T-helper 9 cell (primary cell): ENCODE measurements at regions not wholly inside any gene's neighbourhood (a gene's known extent, or its start where the extent isn't known, plus 50 kb on each side); places are given as distances from the start of the nearest gene placed in this dataset.
"Not testable (repeated sequence)": the region's sequence is repeated elsewhere in the genome, so short reads cannot be mapped to it uniquely, and the experiment has no call there.

Experiments used
- DNase-seq: peaks from one replicate; pipeline ENCODE4 v3.0.0-alpha.2; 2020

GRCh38 chr17:20633268-20634059 is 53.9 kb downstream of the CDRT15L2 start:
- not testable (repeated sequence) for DNase-seq

GRCh38 chr17:20640147-20640546 is 60.6 kb downstream of the CDRT15L2 start:
- DNase-seq: not testable (repeated sequence)

GRCh38 chr17:20646661-20647272 is 67.2 kb downstream of the CDRT15L2 start:
- not testable (repeated sequence) for DNase-seq

- not testable (repeated sequence) for DNase-seq
Observed at GRCh38 chr17:20649097-20649767, 69.7 kb downstream of the CDRT15L2 start.

GRCh38 chr17:20651022-20651421 is 71.5 kb downstream of the CDRT15L2 start:
- not testable (repeated sequence) for DNase-seq

- DNase-seq: not testable (repeated sequence)
Observed at GRCh38 chr17:20651736-20652135, 72.2 kb downstream of the CDRT15L2 start.

GRCh38 chr17:20653391-20653790 is 73.9 kb downstream of the CDRT15L2 start:
- not testable (repeated sequence) for DNase-seq

GRCh38 chr17:20654114-20654513 is 74.6 kb downstream of the CDRT15L2 start:
- DNase-seq: not testable (repeated sequence)

GRCh38 chr17:20654575-20654974 is 75.1 kb downstream of the CDRT15L2 start:
- not testable (repeated sequence) for DNase-seq

- DNase-seq: not testable (repeated sequence)
Observed at GRCh38 chr17:20665103-20665955, 85.8 kb downstream of the CDRT15L2 start.

- not testable (repeated sequence) for DNase-seq
Observed at GRCh38 chr17:20666689-20667088, 87.2 kb downstream of the CDRT15L2 start.

- not testable (repeated sequence) for DNase-seq
Observed at GRCh38 chr17:20667712-20668111, 88.2 kb downstream of the CDRT15L2 start.

- DNase-seq: not testable (repeated sequence)
Observed at GRCh38 chr17:20668316-20668715, 88.8 kb downstream of the CDRT15L2 start.

- not testable (repeated sequence) for DNase-seq
Observed at GRCh38 chr17:20668868-20669267, 89.3 kb downstream of the CDRT15L2 start.

- not testable (repeated sequence) for DNase-seq
Observed at GRCh38 chr17:20670506-20670905, 91.0 kb downstream of the CDRT15L2 start.

- DNase-seq: not testable (repeated sequence)
Observed at GRCh38 chr17:20674374-20674773, 94.8 kb downstream of the CDRT15L2 start.

- not testable (repeated sequence) for DNase-seq
Observed at GRCh38 chr17:20675707-20676106, 96.2 kb downstream of the CDRT15L2 start.

- DNase-seq: not testable (repeated sequence)
Observed at GRCh38 chr17:20676656-20677055, 97.1 kb downstream of the CDRT15L2 start.

GRCh38 chr17:20677469-20677868 is 97.9 kb downstream of the CDRT15L2 start:
- DNase-seq: not testable (repeated sequence)

GRCh38 chr17:20678424-20678823 is 98.9 kb downstream of the CDRT15L2 start:
- not testable (repeated sequence) for DNase-seq

GRCh38 chr17:20681746-20682722 is 102.5 kb downstream of the CDRT15L2 start:
- not testable (repeated sequence) for DNase-seq
